Osteoblast (primary cell): ENCODE measurements at regions not wholly inside any gene's neighbourhood (a gene's known extent, or its start where the extent isn't known, plus 50 kb on each side); places are given as distances from the start of the nearest gene placed in this dataset.

Experiments
- DNase-seq: peaks from one replicate; pipeline ENCODE4 v3.0.0; 2011; ENCODE audit warnings: low spot score, mixed read lengths; ENCODE audit not compliant: insufficient read length; ENCODE audit errors: missing footprints
- H2AFZ ChIP-seq: 2 replicates; pipeline ENCODE4 v1.6.0; 2011; ENCODE audit warnings: mild to moderate bottlenecking, low read length
- H3K27ac ChIP-seq: 2 replicates; pipeline ENCODE4 v1.5.1; 2011; ENCODE audit warnings: mild to moderate bottlenecking, low read depth, low read length, moderate library complexity
- H3K27me3 ChIP-seq: 2 replicates; pipeline ENCODE4 v1.6.0; 2012; ENCODE audit warnings: mild to moderate bottlenecking, control low read depth, inconsistent platforms, low read length, moderate library complexity; ENCODE audit not compliant: insufficient read depth
- H3K36me3 ChIP-seq: 2 replicates; pipeline ENCODE4 v1.5.1; 2011; ENCODE audit warnings: mild to moderate bottlenecking, low read length, control low read depth, moderate library complexity; ENCODE audit not compliant: insufficient read depth
- H3K4me1 ChIP-seq: 2 replicates; pipeline ENCODE4 v1.5.1; 2011; ENCODE audit warnings: mild to moderate bottlenecking, low read length, control low read depth, moderate library complexity; ENCODE audit not compliant: insufficient read depth
- H3K4me2 ChIP-seq: 2 replicates; pipeline ENCODE4 v1.6.0; 2011; ENCODE audit warnings: mild to moderate bottlenecking, low read length; ENCODE audit not compliant: insufficient read depth
- H3K4me3 ChIP-seq: fragments of 200-600 bp; sonication (generic); 3 replicates; pipeline ENCODE4 v1.5.1; 2012; ENCODE audit warnings: mild to moderate bottlenecking, low read length, inconsistent platforms; ENCODE audit not compliant: insufficient read depth
- H3K79me2 ChIP-seq: 2 replicates; pipeline ENCODE4 v1.6.0; 2012; ENCODE audit warnings: mild to moderate bottlenecking, low read length, control low read depth, inconsistent platforms; ENCODE audit not compliant: insufficient read depth
- H3K9me3 ChIP-seq: 2 replicates; pipeline ENCODE4 v1.5.1; 2011; ENCODE audit warnings: low read depth, low read length, control low read depth
- H4K20me1 ChIP-seq: 2 replicates; pipeline ENCODE4 v1.6.0; 2012; ENCODE audit warnings: mild to moderate bottlenecking, low read length, control low read depth; ENCODE audit not compliant: insufficient read depth
- CTCF ChIP-seq: IDR thresholded peaks from 2 replicates; pipeline ENCODE4 v1.5.1; 2011; ENCODE audit warnings: mild to moderate bottlenecking, low read depth, low read length, moderate library complexity; ENCODE audit errors: extremely low read depth

GRCh38 chr3:59607656-59608055 lies 557.8 kb upstream of the CFAP20DC start:
- H3K4me3 ChIP-seq: no peak overlapping the region
- peaks cover 4% of the 10 kb centered on the region for H3K4me1 ChIP-seq
- H3K9me3 ChIP-seq: no peaks in the 10 kb centered on the region
- no peaks in the 10 kb centered on the region for H3K79me2 ChIP-seq
- no peaks in the 10 kb centered on the region for H4K20me1 ChIP-seq
- peak; percentile 30 for TF ChIP-seq CTCF
- H3K27me3 ChIP-seq: no peaks in the 10 kb centered on the region
- H2AFZ ChIP-seq: peak overlapping the region; percentile 9
- no peak overlapping the region for H3K4me2 ChIP-seq
- no peak overlapping the region for H3K27ac ChIP-seq
- no peak for DNase-seq
- H3K36me3 ChIP-seq: no peaks in the 10 kb centered on the region

- Histone ChIP-seq H3K27ac (no peak overlapping the region), H4K20me1 (no peaks in the 10 kb centered on the region), H3K4me1 (peaks cover 4% of the 10 kb centered on the region), H2AFZ (no peak overlapping the region), H3K4me2 (no peak overlapping the region), H3K79me2 (no peaks in the 10 kb centered on the region), H3K4me3 (no peak overlapping the region), H3K27me3 (no peaks in the 10 kb centered on the region), H3K9me3 (no peaks in the 10 kb centered on the region), H3K36me3 (no peaks in the 10 kb centered on the region)
- no peak for DNase-seq
- no peak for TF ChIP-seq CTCF
Observed at GRCh38 chr3:59606638-59607266, 556.9 kb upstream of the CFAP20DC start.

- no peaks in the 10 kb centered on the region for H4K20me1 ChIP-seq
- no peak overlapping the region for H3K4me3 ChIP-seq
- no peaks in the 10 kb centered on the region for H3K79me2 ChIP-seq
- H3K9me3 ChIP-seq: no peaks in the 10 kb centered on the region
- no peak overlapping the region for H2AFZ ChIP-seq
- no peak for TF ChIP-seq CTCF
- no peaks in the 10 kb centered on the region for H3K36me3 ChIP-seq
- DNase-seq: no peak
- H3K4me2 ChIP-seq: no peak overlapping the region
- H3K27ac ChIP-seq: no peak overlapping the region
- no peaks in the 10 kb centered on the region for H3K4me1 ChIP-seq
- no peaks in the 10 kb centered on the region for H3K27me3 ChIP-seq
Observed at GRCh38 chr3:59605944-59606534, 556.2 kb upstream of the CFAP20DC start.

- TF ChIP-seq CTCF: no peak
- H3K27ac ChIP-seq: no peak overlapping the region
- H3K9me3 ChIP-seq: no peaks in the 10 kb centered on the region
- H3K4me1 ChIP-seq: no peaks in the 10 kb centered on the region
- no peaks in the 10 kb centered on the region for H3K36me3 ChIP-seq
- H3K79me2 ChIP-seq: no peaks in the 10 kb centered on the region
- H4K20me1 ChIP-seq: no peaks in the 10 kb centered on the region
- no peaks in the 10 kb centered on the region for H3K27me3 ChIP-seq
- H2AFZ ChIP-seq: no peak overlapping the region
- no peak overlapping the region for H3K4me3 ChIP-seq
- H3K4me2 ChIP-seq: no peak overlapping the region
- DNase-seq: no peak
Observed at GRCh38 chr3:59605318-59605717, 555.5 kb upstream of the CFAP20DC start.
